Tibial nerve (tissue), 4 donors: ENCODE measurements at regions not wholly inside any gene's neighbourhood (a gene's known extent, or its start where the extent isn't known, plus 50 kb on each side); places are given as distances from the start of the nearest gene placed in this dataset.
"Not testable (repeated sequence)": the region's sequence is repeated elsewhere in the genome, so short reads cannot be mapped to it uniquely, and the experiment has no call there.

Experiments
- DNase-seq, 2 donors: peaks; one replicate each; pipeline ENCODE4 v3.0.0-alpha.2; 2019; ENCODE audit warnings: low spot score in 2 of 2
- H3K27ac ChIP-seq, 4 donors: fragments of 200-600 bp; sonication (generic) in 3 of 4; one replicate each; pipeline ENCODE4 v1.5.1; 2017 to 2019; ENCODE audit warnings: mild to moderate bottlenecking in 1 of 4
- H3K27me3 ChIP-seq, 2 donors: fragments of 200-600 bp; sonication (generic) in 1 of 2; one replicate each; pipeline versions ENCODE4 v1.5.1 to v1.6.0; 2017 to 2019
- H3K36me3 ChIP-seq, 3 donors: fragments of 200-600 bp; sonication (generic); one replicate each; pipeline ENCODE4 v1.5.1; 2018 to 2019
- H3K4me1 ChIP-seq, 4 donors: fragments of 200-600 bp; sonication (generic) in 3 of 4; one replicate each; pipeline ENCODE4 v1.5.1; 2017 to 2019
- H3K4me3 ChIP-seq, 4 donors: fragments of 200-600 bp; sonication (generic) in 3 of 4; one replicate each; pipeline ENCODE4 v1.5.1; 2017 to 2019; ENCODE audit warnings: mild to moderate bottlenecking in 1 of 4, moderate library complexity in 1 of 4
- H3K9me3 ChIP-seq, 4 donors: fragments of 200-600 bp; sonication (generic) in 3 of 4; one replicate each; pipeline ENCODE4 v1.5.1; 2017 to 2019
- EP300 ChIP-seq, 2 donors: sonication (generic); formaldehyde crosslinking; IDR thresholded peaks; one replicate each; pipeline ENCODE4 v1.6.1; 2017; ENCODE audit warnings: antibody characterized with exemption in 2 of 2, mild to moderate bottlenecking in 1 of 2
- POLR2A ChIP-seq, 2 donors: fragments of 450-650 bp; IDR thresholded peaks; one replicate each; pipeline ENCODE4 v1.6.1; 2017; ENCODE audit warnings: antibody characterized with exemption in 2 of 2, mild to moderate bottlenecking in 2 of 2, moderate library complexity in 2 of 2
- WGBS, 2 donors: methylation state at CpG; one replicate each; pipeline ENCODE4 v1.1.5; 2018; 5-methylcytosine and 5-hydroxymethylcytosine counted together
- TF ChIP-seq, protein P1 (sequence below), 5 experiments: fragments of 200-600 bp in 3 of 5; fragments of 450-650 bp in 2 of 5; sonication (generic) in 3 of 5; IDR thresholded peaks; one replicate each; pipeline ENCODE4 v1.5.1; 2016 to 2019; ENCODE audit warnings: antibody characterized with exemption in 5 of 5, mild to moderate bottlenecking in 3 of 5, moderate library complexity in 2 of 5

DNA sequence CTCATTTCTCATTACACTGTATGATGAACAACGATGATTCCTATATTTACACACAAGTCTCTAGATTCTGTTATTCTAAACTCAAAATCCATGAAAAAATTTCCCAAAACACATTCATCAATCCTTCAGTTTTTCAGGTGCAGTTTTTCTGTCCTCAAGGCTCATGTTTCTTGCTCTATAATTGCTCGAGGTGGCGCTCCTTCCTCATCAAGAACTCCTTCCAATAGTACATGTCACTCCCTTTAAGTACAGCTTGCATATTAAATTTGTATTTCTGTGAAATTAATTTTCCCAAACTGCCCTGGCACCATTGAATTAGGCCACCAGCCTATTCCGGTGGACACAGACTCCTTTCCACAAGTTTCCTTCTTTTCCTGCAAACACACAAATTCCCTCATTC, 188.7 kb upstream of the MINDY3 start:
- no peaks in the 10 kb centered on the region for H3K36me3 ChIP-seq
- no peak overlapping the region for H3K27ac ChIP-seq
- WGBS, 2 donors, result 87% methylated on average over 4 of the region's 4 CpGs
- no peaks in the 10 kb centered on the region for H3K4me1 ChIP-seq
- H3K9me3 ChIP-seq, result no peaks in the 10 kb centered on the region
- TF ChIP-seq EP300 (IDR thresholded peaks at IDR 0.05) (no peak), POLR2A (IDR thresholded peaks at IDR 0.05) (no peak)
- TF ChIP-seq, protein P1, sequence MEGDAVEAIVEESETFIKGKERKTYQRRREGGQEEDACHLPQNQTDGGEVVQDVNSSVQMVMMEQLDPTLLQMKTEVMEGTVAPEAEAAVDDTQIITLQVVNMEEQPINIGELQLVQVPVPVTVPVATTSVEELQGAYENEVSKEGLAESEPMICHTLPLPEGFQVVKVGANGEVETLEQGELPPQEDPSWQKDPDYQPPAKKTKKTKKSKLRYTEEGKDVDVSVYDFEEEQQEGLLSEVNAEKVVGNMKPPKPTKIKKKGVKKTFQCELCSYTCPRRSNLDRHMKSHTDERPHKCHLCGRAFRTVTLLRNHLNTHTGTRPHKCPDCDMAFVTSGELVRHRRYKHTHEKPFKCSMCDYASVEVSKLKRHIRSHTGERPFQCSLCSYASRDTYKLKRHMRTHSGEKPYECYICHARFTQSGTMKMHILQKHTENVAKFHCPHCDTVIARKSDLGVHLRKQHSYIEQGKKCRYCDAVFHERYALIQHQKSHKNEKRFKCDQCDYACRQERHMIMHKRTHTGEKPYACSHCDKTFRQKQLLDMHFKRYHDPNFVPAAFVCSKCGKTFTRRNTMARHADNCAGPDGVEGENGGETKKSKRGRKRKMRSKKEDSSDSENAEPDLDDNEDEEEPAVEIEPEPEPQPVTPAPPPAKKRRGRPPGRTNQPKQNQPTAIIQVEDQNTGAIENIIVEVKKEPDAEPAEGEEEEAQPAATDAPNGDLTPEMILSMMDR (IDR thresholded peaks at IDR 0.05), result no peak
- no peak overlapping the region for H3K4me3 ChIP-seq
- no peak for DNase-seq
- H3K27me3 ChIP-seq, result no peaks in the 10 kb centered on the region

DNA sequence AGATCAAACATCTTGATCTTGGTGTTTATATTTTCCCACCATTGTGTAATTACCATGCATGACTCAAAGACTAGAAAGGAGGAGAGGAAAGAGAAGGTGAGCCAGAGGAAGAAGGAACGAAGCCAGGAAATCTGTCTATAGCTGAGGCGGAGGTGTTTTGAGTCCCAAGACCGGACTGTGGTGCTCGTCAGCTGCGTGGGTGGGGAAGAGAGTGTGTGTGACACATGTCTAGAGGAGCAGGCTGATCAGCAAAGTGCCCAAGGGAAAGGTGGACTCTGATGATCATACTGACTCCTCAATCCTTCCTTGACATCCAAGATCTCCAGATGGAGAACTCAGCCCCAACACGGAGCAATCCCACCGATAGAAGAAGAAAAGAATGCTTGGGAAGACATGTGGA, 189.5 kb upstream of the MINDY3 start:
- WGBS, 2 donors, result 84 to 85% methylated on average over 7 of the region's 7 CpGs
- H3K4me1 ChIP-seq, result no peaks in the 10 kb centered on the region
- H3K27ac ChIP-seq, result no peak overlapping the region
- no peaks in the 10 kb centered on the region for H3K27me3 ChIP-seq
- H3K36me3 ChIP-seq, result no peaks in the 10 kb centered on the region
- no peak overlapping the region for H3K4me3 ChIP-seq
- no peaks in the 10 kb centered on the region for H3K9me3 ChIP-seq
- TF ChIP-seq, protein P1 (IDR thresholded peaks at IDR 0.05), result no peak
- TF ChIP-seq EP300 (IDR thresholded peaks at IDR 0.05), result no peak
- TF ChIP-seq POLR2A (IDR thresholded peaks at IDR 0.05), result no peak
- DNase-seq, result no peak

DNA sequence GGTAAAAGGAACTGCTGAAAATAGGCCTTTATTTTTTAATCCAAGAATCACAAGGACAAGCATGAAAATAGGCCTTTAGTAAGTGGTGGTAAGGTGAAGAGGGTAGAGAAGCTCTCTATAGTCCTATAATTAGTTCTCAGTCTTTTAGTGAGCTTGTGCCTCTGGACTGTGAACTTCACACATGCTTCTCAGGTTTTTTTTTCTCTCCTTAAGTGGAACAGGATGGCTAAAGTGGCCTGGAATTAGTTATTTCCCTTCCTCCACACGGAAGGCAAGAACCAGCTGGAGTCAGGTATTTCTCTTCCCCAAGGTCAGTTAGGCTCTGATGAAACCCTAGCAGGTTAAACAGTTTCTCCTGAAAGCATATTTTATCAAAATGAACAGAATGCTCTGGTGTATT, 203.0 kb upstream of the MINDY3 start:
- Histone ChIP-seq H3K36me3 (no peaks in the 10 kb centered on the region), H3K4me3 (no peak overlapping the region), H3K27me3 (no peaks in the 10 kb centered on the region), H3K4me1 (no peaks in the 10 kb centered on the region), H3K27ac (no peak overlapping the region), H3K9me3 (peaks cover 0 to 7% (median 0%) of the 10 kb centered on the region in 4 donors)
- no peak for DNase-seq
- TF ChIP-seq POLR2A (IDR thresholded peaks at IDR 0.05) (no peak), EP300 (IDR thresholded peaks at IDR 0.05) (no peak)
- TF ChIP-seq, protein P1 (IDR thresholded peaks at IDR 0.05), result no peak
- WGBS, 2 donors, result 15 to 29% methylated on average over 1 of the region's 1 CpG

DNA sequence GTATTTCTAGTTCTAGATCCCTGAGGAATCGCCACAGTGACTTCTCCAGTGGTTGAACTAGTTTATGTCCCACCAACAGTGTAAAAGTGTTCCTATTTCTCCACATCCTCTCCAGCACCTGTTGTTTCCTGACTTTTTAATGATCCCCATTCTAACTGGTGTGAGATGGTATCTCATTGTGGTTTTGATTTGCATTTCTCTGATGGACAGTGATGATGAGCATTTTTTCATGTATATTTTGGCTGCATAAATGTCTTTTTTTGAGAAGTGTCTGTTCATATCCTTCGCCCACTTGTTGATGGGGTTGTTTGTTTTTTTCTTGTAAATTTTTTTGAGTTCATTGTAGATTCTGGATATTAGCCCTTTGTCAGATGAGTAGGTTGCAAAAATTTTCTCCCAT, 223.2 kb upstream of the MINDY3 start:
- H3K4me3 ChIP-seq, H3K4me1 ChIP-seq, H3K27me3 ChIP-seq, H3K36me3 ChIP-seq, DNase-seq, H3K9me3 ChIP-seq, H3K27ac ChIP-seq: not testable (repeated sequence)
- WGBS, 2 donors, result 85 to 86% methylated on average over 2 of the region's 2 CpGs

DNA sequence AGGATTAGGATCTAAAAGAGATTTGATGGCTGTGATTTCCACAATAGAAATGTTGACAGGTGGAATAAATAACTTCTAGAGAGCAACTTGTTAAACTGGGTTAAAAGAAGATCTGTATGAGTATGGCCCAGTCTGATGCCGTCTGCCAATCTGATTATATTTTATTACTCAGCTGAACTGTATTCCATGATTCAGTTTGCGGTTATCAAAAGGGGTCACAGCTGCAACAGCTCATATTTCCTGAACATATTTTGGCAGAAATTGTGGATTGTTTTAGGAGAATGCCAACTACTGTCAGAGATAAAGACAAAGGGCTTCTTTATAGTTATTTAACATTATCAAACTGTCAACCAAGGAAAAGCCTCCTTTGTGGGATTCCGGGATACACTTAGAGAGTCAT, 244.8 kb upstream of the MINDY3 start:
- Histone ChIP-seq H3K9me3 (no peaks in the 10 kb centered on the region), H3K4me1 (no peaks in the 10 kb centered on the region), H3K36me3 (no peaks in the 10 kb centered on the region), H3K4me3 (no peak overlapping the region), H3K27me3 (no peaks in the 10 kb centered on the region), H3K27ac (no peak overlapping the region)
- TF ChIP-seq, protein P1 (IDR thresholded peaks at IDR 0.05), result no peak
- TF ChIP-seq EP300 (IDR thresholded peaks at IDR 0.05), result no peak
- TF ChIP-seq POLR2A (IDR thresholded peaks at IDR 0.05), result no peak
- no peak for DNase-seq
- WGBS, 2 donors, result 46 to 52% methylated on average over 3 of the region's 3 CpGs
